ENCODE measurements at regions not wholly inside any gene's neighbourhood (a gene's known extent, or its start where the extent isn't known, plus 50 kb on each side); places are given as distances from the start of the nearest gene placed in this dataset.

DNA sequence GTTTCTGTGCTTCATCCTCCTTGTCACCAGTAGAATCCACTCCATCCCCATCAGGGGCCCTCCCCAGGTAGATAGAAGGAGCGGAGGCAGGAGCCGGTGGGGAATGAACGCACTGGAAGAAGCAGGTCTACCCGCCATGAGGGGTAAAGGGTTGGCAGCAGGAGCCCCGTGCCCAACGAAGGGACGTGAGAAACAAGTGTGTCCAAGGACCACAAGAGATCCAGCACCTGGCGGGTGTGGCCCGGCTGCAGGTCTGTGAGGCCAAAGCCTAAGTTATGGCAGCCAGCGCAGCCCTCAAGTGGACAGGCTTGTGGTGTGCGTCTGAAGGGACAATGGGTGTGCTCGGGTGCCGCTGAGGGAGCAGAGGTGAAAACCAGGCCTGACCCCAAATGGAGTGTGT lies 94.3 kb downstream of the IRX2 start:
- no peak for DNase-seq

DNA sequence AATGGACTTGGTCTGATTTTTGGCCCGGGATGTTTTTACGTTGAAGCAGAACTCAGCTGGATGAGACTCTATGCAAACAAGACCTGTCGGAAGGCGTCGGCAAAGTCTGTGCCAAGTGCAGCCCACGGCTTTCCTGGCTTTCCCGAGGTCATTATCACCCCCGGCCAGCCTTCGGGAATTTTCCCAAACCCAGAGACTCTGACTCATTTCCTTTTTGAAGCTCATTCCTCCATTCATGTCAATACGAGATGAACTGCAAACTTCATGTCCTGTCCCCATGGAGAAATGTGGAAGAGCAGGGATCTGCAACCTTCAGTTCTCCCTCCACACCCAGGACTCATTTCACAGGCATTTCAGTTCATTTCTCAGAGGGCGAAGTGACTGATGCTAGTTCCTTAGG lies 95.3 kb downstream of the IRX2 start:
- DNase-seq, result no peak

DNA sequence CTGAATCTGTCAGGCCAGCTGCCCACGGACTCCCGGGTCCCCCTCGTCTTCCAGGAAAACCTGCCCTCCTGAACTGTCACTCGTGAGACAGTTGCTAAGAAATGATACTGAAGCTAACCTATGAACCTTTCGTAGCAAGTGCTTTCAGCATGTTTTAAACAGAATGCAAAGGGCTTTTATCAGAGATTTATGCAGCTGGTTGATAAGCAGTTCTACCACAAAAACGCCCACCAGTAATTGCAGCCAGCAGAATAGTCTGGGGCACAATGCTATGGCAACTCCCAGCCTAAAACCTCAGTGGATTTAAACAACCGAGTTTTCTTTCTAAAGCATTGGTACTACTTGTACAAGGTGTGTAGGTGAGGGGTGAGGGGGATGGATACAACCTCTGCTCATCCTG lies 97.5 kb downstream of the IRX2 start:
- no peak for DNase-seq

DNA sequence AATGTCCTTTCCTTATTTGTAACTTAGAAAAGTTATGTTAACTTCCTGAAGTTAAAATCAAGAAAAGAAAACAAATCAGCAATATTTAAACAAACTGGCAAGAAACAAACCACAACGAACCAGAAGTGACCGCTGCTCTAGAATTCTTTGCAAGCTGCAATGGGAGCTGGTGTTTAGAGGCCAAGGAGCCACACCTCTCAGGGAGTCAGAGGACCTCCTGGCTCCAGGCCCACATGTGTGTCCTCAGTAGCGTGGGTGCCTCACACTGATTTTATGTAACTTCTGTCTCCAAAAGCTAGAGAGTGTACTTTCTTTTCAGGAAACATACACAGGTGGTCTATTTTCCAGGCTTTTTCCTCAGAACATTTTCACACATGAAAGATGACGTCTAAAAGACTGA lies 100.4 kb downstream of the IRX2 start:
- no peak for DNase-seq

DNA sequence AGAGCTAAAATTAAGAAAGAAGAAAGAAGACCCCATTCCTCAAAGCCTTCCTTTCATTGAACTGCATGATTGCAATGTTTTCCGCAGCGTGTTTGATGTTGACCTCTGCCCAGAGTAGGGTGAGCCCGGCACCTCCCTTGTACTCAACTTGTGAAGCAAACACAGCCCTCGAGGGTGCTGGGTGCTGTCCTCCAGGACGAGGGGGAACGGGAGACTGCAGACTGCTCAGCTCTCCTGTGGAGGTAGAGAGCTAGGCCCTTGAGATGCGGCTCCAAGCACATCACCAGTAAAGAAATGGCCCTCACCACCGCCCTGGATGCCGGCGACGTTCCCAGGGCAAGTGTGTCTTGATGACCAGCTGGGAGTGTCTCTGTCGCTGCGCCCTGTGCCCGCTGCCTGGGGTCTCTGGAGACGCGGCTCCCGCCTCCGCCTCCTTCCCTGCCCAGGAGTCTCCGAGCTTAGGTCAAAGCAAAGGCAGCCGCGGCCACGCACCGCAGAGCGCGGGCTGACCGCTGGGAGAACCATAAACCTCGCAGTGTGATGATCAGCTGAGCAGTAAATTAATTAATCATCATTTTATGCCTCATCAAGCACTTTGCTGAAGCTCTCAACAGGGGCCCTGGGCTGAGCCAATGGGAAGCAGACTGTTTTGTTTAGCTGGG lies 108.7 kb downstream of the IRX2 start:
- no peak for DNase-seq

DNA sequence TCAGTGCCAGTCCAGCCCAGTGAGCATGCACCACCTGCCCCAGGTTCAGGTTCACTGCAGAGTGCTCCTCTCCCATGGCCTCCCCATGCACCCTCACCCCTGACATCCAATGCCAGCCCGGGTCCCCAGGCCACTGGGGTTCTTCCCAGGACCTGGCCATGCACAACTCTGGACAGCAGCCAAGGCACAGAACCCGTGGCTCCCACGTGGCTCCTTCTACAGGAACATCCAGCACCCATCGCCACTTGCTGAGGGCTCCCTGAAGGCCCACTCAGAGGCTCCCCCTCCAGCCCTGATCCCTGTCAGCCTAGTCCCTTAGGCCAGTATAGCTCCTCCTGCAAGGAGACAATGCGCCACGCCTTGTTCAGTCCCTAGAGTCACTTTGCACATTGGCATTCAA lies 110.8 kb downstream of the IRX2 start:
- no peak for DNase-seq

DNA sequence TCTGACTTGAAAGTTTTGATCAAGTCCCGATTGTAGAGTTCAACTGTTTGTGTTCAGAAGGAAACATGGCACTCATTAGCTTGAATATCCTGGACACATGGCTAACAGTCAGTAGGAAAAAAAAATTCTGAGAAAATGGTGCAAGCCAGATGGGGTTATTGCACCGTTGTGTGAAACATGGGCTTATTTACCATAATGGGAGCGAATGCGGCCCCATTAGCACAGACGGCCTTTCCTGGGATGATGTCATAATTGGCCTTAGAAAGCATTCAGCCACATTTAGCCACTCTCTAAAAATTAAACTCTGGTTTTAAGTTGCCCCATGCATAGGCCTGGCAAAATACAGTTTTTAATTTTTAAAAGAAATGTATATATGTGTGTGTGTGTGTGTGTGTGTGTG lies 112.1 kb downstream of the IRX2 start:
- DNase-seq, result no peak

DNA sequence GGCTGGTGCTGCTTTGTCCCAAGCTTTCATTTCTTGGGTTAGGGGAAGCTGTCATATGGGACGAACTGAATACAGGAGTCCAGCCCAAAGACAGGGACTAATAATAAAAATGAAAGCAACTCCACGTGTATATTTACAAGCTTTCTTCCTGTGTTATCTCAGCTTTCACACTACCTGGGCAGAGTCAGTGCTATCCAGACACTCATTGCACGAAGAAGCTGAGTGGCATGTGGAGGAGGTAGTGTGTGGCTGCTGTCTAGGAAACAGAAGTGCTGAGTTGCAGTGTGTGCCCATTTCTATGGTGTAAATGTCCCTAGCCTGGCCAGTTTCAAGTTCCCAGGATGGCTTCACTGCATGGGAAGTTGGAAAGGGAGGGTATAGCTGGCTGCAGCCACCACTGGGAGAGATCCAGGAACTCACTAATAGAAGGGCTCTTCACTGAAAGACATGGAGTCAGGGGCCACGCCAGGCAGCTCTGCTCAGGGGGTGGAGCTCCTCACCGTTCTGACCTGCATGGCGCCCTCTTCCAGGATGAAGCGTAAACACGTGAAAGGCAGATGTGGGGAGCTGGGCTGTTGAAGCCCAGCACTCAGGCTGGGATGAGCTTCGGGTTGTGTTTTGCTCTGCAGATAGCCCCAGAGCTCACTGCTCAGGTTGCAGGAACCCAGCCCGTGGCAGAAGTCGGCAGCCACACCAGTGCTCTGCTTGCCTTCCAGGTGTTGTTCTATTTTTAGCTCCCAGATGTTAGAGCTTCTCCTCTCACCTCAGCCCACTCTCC lies 116.9 kb downstream of the IRX2 start:
- DNase-seq, result no peak

DNA sequence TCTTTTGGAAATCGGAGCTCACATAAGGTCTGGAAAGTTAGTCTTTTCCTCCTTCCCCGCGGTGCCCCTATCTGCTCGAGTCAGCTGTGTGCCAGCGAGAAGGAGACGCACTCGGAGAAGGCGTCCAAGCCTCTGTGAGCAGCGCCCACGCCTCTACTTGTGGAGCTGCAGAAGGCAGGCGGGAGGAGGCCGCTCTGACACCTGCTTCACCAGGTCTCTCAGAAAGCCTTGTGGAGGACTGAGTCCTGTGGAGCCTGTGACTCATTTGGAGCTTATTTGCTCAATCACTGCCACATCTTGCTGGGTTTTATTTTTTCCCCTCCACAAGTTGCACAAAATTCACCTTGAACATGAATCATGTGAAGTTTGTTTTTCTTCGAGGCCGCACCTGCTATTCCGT lies 117.5 kb downstream of the IRX2 start:
- DNase-seq, result no peak

DNA sequence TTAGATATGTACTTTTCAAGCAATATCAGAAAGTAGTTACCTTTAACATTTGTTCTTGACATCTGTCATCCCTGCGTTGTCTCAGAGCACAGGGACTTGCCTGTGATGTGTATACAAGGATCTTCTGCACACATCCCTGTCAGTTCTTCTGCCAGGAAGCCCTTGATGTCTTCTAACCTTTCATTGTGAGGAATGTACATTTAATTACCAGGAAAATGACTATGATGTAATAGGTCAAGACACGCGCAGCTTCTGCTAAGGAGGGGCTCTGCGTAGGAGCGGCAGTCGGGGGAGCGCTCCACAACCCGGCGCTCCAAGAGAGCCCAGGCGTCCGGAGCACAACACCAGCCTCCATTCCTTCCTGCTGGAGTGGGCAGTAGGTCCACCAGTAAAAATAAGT lies 119.7 kb downstream of the IRX2 start:
- DNase-seq, result no peak

DNA sequence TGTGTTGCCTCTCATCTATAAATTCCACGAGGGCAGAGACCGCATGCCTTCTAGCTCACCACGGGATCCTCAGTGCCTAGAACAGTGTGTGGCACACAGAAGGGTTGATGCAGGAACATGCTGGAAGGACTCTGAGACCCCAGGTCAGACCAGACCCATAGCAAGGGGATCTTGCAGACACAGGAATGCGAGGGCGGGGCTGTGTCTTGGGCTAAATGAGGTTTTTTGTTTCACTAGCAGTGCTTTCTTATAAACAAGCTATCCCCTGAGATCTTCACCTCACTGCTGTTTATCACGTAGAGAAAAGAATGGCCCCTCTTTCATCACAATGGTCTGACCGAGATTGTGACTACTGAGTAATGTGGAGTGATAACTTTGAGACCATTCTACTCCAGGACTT lies 122.4 kb downstream of the IRX2 start:
- no peak for DNase-seq

DNA sequence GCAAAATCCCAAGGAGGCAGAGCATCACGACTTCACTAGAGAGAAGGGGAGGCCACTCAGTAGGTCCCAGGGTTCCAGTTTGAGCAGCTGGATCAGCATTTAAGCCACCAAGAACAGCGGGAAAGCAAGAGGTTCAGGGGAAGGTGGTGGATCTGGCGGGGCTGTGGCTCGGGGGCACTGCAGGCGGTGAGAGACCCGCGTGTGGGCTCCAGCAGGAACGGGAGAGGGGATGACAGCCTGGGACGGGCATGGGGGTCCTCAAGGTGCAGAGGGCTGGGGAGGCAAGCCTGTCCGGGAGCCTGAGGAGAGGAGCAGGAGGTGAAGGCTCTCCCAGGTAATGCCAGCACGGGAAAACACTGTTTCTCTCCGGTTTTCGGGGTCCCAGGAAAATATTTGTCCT lies 123.6 kb downstream of the IRX2 start:
- DNase-seq, result no peak

DNA sequence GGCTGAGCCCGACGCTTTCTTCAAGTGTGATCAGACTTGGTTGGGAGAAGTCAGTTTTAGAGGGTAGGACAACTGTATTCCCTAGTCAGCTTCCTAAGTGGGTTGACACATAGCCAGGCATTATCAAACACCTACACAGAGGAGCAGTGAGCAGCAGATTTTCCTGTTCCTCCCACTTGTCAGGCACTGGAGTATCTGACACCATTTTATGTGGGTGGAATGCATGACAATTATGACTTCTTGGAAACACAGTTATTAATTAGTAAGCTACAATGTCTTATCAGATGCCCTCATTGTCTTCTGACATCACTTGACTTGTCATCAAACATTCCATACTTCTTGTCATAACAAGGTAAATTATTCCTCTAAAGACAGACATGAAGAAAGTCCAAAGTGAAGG lies 124.9 kb downstream of the IRX2 start:
- no peak for DNase-seq

DNA sequence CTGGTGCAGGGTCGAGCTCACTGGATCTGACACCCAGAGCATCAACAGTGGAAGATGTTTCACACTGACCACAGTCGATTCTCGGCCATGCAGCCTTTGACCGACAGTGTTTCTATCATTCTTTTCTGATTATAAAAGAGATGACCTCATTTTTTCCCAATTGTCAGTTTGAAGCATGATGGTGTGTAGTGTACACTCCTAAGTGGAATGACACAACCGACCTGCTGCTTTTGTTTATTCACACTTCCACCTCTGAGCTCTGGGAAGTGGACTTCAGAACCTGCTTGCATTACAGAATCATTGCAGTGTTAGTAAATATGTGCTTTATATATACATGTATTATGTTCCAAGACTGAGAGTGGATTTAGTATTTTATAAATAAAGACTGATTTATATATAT lies 128.6 kb downstream of the IRX2 start:
- DNase-seq, result no peak

DNA sequence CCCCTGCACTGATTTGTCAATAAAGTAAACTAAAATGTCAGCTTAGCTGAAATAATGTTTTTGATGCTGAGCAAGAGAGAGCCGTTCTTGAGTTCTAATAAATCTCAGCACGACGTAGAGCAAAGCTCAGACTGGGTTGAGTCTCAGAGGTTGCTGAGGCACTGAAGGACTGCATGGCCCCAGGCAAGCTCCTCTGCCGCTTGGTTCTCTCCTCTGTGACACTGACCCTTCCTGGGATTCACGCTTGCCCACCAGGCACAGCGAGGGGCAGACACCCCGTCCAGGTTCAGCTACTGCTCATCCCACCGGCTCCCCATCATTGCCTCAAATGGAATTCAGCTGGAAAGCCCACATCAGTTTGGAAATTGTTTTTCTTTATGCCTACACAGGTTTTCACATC lies 129.8 kb downstream of the IRX2 start:
- DNase-seq, result no peak

DNA sequence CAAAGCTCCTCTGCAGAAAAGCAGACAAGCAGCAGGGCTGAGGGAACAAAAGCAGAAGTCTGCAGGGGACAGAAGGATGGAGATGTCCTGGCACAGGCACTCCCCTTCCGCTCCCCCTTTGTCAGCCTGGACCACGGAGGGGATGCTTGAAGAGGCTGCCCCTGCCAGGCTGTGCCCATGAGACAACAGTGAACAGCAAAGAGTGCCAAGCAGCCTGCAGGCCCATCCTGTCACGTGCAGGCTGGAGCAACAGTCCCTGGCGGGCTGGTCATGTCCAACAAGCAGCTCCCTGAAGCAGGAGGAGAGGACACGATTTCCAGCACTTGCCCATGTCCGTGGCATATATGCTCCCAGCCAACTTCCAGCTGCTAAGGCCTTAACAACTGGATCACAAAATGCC lies 132.3 kb downstream of the IRX2 start:
- DNase-seq, result no peak

DNA sequence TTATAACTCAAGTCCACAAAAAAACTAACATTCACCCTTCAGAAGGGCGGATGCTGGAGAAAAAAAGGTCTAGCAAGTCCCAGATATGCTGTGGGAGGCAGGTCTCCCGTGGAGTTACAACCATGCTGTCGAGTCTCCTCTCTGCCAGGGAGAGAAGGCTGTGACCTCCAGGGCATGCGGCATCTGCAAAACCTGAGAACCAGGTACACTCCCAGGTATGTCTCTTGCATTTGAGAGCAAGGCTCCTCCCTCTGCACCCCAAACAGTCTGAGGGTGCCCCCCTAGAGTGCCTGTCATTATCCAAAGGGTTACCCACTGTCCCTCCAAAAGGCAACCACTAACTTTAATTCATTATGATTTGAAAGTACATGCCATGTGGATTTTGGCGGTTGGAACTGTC lies 134.0 kb downstream of the IRX2 start:
- DNase-seq, result no peak

DNA sequence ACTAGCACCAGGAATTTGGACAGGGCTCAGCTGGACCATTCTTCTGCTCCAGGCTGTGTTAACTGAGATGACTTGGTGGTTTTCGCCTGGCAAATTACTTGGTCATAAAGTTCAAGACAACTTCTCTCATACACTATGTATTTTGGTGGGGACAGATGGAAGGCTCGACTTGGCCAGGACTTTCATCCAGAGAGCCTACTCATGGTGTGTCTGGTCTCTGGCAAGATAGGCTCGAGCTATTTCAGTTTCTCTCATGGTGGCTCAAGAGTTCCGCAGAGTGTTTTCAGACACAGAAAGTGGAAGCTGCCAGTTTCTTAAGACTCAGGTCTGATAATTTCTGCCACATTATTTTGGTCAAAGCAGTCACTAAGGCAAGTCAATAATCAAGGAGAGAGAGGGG lies 135.6 kb downstream of the IRX2 start:
- DNase-seq, result no peak

DNA sequence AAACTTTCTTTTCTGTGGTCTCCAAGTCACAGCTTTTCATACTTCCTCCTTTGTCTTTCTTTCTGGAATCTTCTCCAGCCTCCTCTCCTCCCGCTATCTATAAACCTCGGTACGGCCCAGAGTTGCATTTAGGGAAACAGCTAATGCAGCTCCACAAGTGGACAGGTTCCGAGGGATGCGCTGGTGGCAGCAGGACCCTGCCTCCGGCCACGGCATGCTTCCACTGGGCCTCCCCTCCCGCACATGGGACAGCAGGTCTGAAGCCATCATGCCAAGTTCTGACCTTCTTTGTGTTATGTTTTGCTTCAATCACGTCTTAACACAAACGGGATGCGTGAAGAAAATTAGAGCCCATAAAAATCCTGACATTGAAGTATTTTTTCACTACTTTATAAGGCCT lies 136.9 kb downstream of the IRX2 start:
- DNase-seq, result no peak

DNA sequence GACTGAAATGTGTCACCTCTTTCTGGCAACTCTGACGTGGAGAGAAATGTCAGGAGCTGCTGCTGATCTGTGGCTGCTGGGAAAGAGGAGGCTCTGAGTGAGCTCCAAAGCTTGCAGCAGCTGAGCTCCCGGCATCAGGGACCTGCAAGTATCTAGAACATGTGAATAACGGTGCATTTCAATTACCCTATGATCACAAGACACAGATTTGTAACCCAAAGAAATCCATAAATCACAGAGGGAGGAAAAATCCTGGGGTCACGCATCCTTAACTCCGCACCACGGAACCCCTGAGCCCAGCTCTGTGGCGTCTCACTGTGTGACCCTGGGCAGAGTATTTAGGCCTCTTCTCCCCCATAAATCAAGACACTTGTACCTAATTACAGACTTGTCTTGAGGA lies 139.8 kb downstream of the IRX2 start:
- DNase-seq, result no peak

DNA sequence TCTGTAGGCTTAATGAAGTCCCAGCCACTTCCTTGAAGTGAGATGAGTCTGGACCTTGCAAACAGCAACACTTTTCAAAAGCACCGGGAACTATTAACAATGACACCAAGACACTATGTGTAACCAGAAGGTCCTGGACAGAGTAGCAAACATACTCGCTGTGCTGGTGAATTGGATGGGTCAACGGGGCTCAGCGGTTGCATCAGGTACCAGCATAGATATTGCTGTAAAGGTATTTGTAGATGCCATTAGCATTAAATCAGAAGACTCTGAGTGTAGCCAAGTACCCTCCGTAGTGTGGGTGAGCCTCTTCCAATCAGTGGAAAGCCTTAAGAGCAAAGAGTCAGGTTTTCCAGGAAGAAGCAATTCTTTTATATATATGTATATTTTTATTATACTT lies 140.5 kb downstream of the IRX2 start:
- no peak for DNase-seq

DNA sequence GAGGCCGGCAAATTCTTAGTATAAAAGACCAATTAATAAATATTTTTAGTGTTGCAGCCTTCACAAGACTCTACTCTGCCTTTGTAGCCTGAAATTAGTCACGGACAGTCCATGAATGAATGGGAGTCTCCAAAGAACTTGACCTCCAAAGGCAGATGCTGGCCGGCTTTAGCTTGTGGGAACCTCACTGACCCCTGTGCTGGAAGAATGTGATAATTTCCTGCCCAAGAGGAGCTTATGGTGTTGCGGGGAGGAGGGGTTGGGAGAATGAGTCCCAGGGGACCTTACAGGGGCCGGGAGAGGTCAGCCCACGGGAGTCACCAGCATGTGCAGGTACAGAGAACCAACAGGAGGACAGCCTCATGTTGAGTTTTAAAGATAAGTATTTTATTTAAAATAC lies 143.1 kb downstream of the IRX2 start:
- DNase-seq, result no peak

DNA sequence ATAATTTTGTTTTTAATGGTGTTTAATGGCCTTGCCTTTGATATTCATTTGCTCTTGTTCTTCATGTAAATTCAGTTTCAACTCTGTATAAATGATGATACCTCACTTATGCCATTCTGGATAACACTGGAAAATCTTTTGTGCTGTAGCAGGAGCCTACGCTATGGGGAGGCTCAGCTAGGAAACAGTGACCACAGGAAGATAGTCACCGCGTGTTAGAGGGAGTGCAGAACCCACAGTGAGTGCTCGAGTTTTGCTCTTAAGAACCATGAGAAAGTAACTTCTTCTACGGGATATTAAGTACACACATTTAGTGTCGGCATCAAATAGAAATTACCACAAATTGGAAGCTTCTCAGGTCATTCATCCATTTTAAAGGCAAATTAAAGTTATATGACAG lies 143.9 kb downstream of the IRX2 start:
- no peak for DNase-seq

DNA sequence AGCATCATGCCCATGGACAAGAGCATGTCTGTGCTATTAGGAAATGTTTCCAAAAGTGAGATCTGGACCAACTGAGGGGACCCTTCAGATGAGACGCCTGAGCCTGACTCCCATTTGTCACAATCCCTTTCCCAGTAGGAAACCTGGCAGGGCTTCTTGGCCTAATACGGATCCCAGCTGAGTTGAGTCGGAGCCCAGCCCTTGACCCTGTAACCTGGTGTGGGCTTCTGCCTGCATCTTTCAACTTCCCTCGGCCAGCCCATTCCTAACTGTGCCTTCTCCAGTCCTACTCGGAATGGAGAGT lies 148.3 kb downstream of the IRX2 start:
- no peak for DNase-seq

Measured in CD4-positive, alpha-beta T cell treated with Interleukin-1 beta for 1 hour (primary cell).